Activated gamma-delta T cell treated with anti-CD3 and anti-CD28 coated beads, Interleukin-2, amount 50 U/mL, for 16 hours (primary cell): ENCODE measurements at regions not wholly inside any gene's neighbourhood (a gene's known extent, or its start where the extent isn't known, plus 50 kb on each side); places are given as distances from the start of the nearest gene placed in this dataset.

Source experiments
- DNase-seq: peaks from one replicate; pipeline ENCODE4 v3.0.0-alpha.2; 2020; ENCODE audit warnings: low read depth

GRCh38 chr5:164392531-164392930 lies 887.1 kb downstream of the MAT2B start:
- DNase-seq = no peak

GRCh38 chr5:164394686-164395194 lies 889.3 kb downstream of the MAT2B start:
- DNase-seq = no peak

GRCh38 chr5:164412531-164412930 lies 907.1 kb downstream of the MAT2B start:
- no peak for DNase-seq

GRCh38 chr5:164420161-164420560 lies 914.7 kb downstream of the MAT2B start:
- DNase-seq = no peak

GRCh38 chr5:164422400-164422799 lies 917.0 kb downstream of the MAT2B start:
- no peak for DNase-seq

GRCh38 chr5:164431634-164432304 lies 926.4 kb downstream of the MAT2B start:
- no peak for DNase-seq

GRCh38 chr5:164433106-164433870 lies 927.9 kb downstream of the MAT2B start:
- DNase-seq = no peak

- no peak for DNase-seq
Measured at GRCh38 chr5:164435576-164435975, 930.2 kb downstream of the MAT2B start.

GRCh38 chr5:164439799-164440198 lies 934.4 kb downstream of the MAT2B start:
- DNase-seq = no peak

- DNase-seq = no peak
Measured at GRCh38 chr5:164449460-164449859, 944.0 kb downstream of the MAT2B start.

GRCh38 chr5:164466033-164466432 lies 960.6 kb downstream of the MAT2B start:
- DNase-seq = no peak

- no peak for DNase-seq
Measured at GRCh38 chr5:164470312-164470711, 964.9 kb downstream of the MAT2B start.

- DNase-seq = no peak
Measured at GRCh38 chr5:164472165-164472564, 966.7 kb downstream of the MAT2B start.

GRCh38 chr5:164475339-164475977 lies 970.0 kb downstream of the MAT2B start:
- DNase-seq = no peak

- no peak for DNase-seq
Measured at GRCh38 chr5:164481270-164481669, 975.9 kb downstream of the MAT2B start.

GRCh38 chr5:164482351-164482750 lies 976.9 kb downstream of the MAT2B start:
- no peak for DNase-seq

GRCh38 chr5:164484948-164485347 lies 979.5 kb downstream of the MAT2B start:
- no peak for DNase-seq

GRCh38 chr5:164487939-164488338 lies 982.5 kb downstream of the MAT2B start:
- no peak for DNase-seq

- DNase-seq = no peak
Measured at GRCh38 chr5:164497311-164498064, 992.1 kb downstream of the MAT2B start.

- DNase-seq = no peak
Measured at GRCh38 chr5:164498438-164498837, 993.0 kb downstream of the MAT2B start.

GRCh38 chr5:164500856-164501255 lies 995.4 kb downstream of the MAT2B start:
- no peak for DNase-seq

- no peak for DNase-seq
Measured at GRCh38 chr5:164501344-164501743, 995.9 kb downstream of the MAT2B start.
